Gastrocnemius medialis (tissue), 4 donors: ENCODE measurements at regions not wholly inside any gene's neighbourhood (a gene's known extent, or its start where the extent isn't known, plus 50 kb on each side); places are given as distances from the start of the nearest gene placed in this dataset.

ENCODE experiments used
- POLR2A ChIP-seq, 2 donors: fragments of 450-650 bp; IDR thresholded peaks; one replicate each; pipeline ENCODE4 v1.6.1; 2017; ENCODE audit warnings: antibody characterized with exemption in 2 of 2, mild to moderate bottlenecking in 2 of 2, moderate library complexity in 2 of 2
- TF ChIP-seq, protein P1 (sequence below), 5 experiments: fragments of 450-650 bp in 3 of 5; fragments of 200-600 bp in 2 of 5; sonication (generic) in 2 of 5; IDR thresholded peaks in 4 of 5; conservative IDR thresholded peaks in 1 of 5; 1 replicate in 4 of 5; 2 replicates in 1 of 5; pipeline ENCODE4 v1.5.1; 2016 to 2019; ENCODE audit warnings: antibody characterized with exemption in 5 of 5, mild to moderate bottlenecking in 3 of 5, moderate library complexity in 3 of 5

DNA sequence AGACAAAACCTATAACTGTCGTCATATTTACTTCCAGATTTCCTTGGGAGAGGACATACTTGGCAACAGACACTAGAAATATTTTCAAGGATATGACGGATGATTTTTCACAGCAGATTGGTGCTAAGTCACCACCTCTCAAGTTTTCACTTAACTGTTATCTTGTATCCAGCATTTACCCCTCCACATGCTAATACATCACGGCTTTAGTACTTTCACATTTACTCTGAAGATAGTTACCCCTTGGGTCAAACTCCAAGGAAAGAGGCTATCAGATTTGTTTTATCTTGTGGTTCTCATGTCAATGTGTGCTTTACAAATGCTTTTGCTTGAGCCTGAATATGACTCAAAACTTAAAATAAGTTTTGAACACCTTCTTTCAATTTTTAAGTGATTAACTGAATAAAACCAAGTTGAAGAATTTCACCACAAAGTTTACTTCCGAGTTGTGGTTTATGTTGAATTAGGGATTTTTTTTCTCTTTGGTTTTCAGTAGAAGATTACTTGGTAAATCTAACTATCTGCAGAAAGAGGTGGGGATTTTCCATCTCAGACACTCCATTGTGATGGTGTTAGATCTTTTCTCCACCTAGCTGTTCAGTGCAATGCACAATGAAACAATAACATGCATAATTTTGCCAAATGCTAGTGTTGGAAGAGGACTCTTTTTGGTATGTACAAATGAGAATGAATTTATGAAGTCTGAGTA lies 75.4 kb upstream of the FAT1 start:
- TF ChIP-seq, protein P1, sequence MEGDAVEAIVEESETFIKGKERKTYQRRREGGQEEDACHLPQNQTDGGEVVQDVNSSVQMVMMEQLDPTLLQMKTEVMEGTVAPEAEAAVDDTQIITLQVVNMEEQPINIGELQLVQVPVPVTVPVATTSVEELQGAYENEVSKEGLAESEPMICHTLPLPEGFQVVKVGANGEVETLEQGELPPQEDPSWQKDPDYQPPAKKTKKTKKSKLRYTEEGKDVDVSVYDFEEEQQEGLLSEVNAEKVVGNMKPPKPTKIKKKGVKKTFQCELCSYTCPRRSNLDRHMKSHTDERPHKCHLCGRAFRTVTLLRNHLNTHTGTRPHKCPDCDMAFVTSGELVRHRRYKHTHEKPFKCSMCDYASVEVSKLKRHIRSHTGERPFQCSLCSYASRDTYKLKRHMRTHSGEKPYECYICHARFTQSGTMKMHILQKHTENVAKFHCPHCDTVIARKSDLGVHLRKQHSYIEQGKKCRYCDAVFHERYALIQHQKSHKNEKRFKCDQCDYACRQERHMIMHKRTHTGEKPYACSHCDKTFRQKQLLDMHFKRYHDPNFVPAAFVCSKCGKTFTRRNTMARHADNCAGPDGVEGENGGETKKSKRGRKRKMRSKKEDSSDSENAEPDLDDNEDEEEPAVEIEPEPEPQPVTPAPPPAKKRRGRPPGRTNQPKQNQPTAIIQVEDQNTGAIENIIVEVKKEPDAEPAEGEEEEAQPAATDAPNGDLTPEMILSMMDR (IDR thresholded peaks at IDR 0.05 in 4 of 5, conservative IDR thresholded peaks at IDR 0.05 in 1 of 5): no peak
- no peak for TF ChIP-seq POLR2A (IDR thresholded peaks at IDR 0.05)
